HTR-8/SVneo (cell line): ENCODE measurements at regions not wholly inside any gene's neighbourhood (a gene's known extent, or its start where the extent isn't known, plus 50 kb on each side); places are given as distances from the start of the nearest gene placed in this dataset.
A peak's percentile ranks its signal among the peaks of the same experiment; 100 is the strongest.

Experiments
- DNase-seq: peaks from one replicate; pipeline ENCODE4 v3.0.0; 2011; ENCODE audit warnings: low spot score, mixed read lengths; ENCODE audit not compliant: insufficient read length
- FAIRE-seq: peaks from 2 replicates; lab custom pipeline; 2011; peaks lifted over from hg19 to GRCh38; lab: Jason Lieb, UNC

DNA sequence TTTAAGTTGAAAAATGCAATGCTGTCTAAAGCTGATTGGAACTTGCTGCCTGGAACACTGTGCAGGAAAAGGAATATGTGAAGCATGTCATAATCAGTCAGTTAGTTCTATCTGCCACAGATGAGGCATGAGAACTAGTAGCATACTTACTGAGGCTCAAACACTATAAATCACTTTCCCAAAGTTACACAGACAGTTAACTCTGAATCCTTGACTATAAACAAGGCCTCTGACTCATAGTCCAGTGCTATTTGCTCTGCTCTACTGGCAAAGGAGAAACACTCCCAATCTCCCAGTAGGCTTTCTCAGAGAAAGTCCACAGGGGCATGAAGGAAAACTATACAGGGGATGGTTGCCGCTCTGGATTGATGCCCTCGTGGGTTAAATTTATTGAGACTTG is 2078.4 kb upstream of the TENM3 start:
- DNase-seq (peak; percentile 5), FAIRE-seq (peak; percentile 28)

DNA sequence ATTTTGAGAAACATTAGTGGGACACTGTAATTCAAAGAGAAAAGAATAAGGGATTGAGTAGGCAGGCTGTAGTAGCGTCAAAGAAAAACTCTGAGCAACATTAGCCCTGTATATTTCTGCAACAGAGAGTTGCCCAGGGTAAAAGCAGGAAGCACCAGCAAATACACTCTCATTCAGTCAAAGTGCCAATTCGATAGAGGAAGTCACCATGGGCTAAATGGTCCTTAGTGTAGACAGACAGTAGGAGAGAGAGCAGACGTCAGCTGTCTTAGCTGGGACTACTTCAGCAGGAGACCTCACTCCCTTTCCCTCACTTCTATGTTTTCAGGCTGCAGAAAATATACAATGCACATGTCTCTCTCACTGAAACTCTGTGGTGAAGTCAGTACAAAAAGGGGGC is 2073.8 kb upstream of the TENM3 start:
- DNase-seq: no peak
- no peak for FAIRE-seq

DNA sequence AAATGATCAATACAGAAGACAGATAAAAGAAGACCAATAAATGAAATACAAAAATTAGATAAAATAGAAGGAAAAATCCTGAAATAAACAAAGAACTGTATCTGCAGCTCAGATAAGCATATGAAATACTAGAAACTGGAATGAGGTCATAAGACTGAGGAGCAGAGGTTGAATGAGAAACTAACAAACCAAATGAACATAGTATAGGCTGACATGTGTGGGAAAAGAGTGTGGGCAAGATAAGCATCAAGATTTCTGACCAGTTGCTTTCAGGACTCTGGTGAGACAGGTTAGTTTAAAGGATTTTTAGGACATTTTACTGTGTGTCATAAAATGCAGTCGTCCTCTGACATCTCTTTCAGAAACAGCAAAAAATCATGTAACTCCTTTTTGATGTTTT is 2073.2 kb upstream of the TENM3 start:
- FAIRE-seq (no peak), DNase-seq (no peak)

DNA sequence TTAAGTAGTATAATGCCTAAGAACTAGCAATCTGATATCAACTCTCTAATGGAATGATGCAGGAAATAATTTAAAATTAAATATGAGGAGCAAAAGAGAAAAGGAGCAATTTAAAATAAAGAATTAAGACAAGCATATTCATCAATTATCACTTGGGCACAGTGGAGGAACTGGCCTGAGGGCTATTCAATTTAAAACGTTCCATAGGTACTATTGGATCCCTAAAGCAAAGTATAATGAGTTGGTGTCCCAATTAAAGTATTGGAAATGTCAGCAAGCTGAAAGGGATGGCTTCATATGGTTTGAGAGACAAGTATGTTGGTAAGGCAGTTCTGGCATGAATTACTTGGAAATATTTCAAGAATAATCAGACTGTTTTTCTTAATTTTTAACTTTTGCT is 2064.1 kb upstream of the TENM3 start:
- DNase-seq (no peak), FAIRE-seq (no peak)

DNA sequence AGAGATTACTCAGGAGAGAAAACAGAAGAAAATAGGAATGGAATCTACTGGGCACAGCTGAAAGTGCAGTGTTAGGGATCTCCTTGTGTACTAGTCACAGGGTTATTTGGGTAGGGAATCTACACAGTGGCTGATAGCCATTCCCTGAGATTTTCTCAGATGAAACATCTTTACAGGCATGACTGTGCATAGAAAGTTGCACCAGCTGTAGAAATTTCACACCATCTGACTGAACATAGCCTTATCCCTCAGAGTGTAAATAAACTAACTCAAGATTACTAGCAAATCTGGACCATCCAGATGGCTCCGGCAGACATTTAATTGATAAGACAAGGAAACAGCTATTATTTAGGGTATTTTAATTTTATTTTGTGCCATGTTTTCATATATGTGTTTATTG is 2053.5 kb upstream of the TENM3 start:
- no peak for FAIRE-seq
- DNase-seq: no peak

DNA sequence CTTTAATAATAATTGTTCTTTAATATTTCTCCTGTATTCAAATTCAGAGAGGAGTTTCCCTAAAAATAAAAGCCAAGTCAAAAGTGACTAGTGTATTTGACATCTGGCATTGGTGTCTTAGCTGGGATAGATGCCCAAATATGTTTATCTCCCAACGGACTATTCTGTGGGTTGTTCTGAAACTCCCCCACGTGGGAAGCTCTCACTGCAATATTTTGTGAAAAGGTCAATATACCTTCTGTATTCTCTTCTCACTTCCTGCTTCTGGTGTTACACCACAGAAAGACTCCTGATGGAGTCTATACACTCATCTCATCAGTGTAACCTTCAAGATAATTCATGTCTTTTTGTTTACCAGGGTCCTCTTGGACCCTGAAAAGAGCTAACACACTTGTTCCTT is 2052.8 kb upstream of the TENM3 start:
- DNase-seq (no peak), FAIRE-seq (no peak)

DNA sequence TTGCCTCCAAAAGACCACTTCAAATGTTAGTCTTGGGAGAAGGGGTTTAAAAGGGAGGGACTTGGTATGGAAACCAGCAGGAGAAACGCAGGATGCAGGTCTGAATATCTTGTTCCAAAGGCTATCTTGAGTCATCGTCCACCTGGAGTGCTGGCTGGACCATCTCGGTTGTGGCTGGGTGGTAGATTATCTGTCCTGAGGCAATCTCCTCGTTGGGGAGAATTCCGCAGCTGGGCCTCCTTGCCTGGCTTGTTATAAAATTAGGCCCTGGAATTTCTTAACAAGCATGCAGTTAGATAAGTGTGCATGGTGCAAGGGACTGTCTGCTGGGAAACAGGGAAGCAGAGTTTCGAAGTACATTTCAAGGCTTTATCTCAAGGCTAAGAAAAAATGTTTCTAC is 2045.7 kb upstream of the TENM3 start:
- no peak for FAIRE-seq
- no peak for DNase-seq

DNA sequence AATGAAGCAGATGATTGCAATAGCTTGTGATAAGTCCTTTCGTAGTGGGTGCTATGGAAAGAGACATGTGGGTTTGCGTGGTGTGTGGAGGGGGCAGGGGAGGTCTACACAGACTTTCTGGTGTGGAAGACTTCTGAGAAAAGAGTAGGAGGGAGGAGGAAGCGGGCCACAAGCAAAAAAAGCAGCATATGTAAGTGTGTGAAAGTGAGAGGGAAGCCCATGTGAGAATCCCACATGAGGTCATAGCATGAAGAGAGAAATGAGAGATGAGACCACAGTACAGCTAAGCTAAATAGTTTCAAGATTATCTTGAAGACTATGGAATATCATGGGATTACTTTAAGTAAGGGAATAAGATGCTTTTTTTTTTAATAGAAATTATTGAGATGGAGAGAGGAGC is 2039.9 kb upstream of the TENM3 start:
- DNase-seq: no peak
- FAIRE-seq: no peak

DNA sequence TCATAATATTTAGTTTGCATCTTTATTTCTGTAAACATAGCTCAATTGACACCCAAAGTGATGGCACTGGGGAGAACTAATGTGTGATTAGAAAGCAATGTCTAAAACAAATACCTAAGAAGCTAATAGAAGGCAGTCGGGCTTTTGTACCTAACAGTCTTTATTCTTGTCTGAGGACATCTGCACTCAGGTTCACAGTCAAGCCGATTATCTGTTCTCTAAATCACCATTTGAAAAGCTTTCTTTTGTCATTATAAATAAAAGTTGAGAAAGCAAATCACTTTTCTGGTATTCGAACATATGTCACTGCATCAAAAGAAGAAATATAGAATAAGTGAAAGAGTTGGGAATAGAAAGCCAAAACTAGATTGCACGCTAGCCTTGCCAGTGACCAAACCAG is 2037.9 kb upstream of the TENM3 start:
- DNase-seq (no peak), FAIRE-seq (no peak)

DNA sequence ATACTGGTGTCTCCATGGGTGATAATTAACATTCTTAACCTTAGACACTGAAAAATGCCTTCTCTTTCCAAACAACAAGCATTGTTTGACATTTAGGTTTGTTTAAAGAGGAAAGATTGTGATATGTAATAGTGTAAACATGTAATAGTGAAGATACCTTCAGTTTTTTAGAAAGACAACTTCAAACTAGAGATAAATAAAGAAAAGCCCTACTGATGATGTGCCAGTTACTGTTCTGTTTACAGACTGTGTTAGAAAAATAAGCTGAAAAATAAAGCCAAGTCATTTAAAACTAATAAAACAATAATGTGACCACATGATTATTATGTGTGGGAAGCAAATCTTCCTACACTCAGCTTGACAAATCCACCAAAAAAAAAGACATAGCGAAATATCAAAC is 2035.3 kb upstream of the TENM3 start:
- DNase-seq (no peak), FAIRE-seq (no peak)

DNA sequence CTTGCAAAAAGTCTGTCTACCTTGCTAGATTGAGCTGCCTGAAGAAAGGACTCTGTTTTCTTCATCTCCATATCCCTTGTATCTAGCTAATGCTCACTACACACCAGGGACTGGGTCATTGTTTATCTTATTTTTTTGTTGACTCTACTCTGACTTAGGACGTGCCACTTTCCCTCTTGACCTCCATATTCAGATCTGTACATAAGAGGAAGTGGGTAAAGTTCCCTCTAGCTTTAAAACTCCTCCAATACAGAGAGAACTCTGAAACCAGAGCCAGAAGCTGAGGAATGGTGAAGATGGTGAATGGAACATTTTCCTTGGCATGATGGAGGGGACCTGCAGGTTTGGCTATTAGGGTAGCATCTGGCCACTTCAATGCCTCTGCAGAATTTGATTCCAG is 2026.1 kb upstream of the TENM3 start:
- DNase-seq (no peak), FAIRE-seq (no peak)

DNA sequence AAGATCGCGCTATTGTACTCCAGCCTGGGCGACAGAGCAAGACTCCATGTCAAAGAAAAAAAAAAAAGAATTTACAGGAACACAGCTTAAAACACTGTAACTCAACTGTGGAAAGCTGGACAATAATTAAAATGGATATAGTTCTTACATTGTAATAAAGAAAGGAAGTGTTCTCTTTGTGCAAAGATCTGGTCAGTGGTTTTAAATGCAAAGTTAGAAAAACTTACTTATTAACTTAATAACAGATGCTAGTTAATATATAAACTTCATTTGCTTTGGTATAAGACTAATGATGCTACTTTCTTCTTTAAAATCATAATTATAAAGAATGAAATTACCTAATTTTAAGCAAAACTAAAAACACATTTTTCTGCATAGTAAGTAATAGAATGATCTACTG is 2024.1 kb upstream of the TENM3 start:
- FAIRE-seq (no peak), DNase-seq (no peak)

DNA sequence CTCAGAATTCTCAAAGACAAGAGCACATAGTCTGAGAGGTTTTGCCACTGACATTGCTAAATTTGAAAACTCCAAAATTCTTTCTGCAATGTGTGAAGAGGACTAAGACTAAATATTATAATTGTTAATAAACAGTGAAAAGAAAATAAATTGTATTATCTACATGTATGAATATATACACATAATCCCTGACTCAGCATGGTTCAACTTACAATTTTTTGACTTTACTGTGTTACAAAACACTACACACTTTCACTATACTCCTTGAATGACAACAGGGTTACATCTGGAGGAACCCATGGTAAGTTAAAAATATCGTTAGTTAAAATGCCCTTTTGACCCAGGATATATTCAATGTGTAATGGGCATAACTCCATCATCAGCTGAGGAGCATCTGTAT is 2017.2 kb upstream of the TENM3 start:
- FAIRE-seq (no peak), DNase-seq (no peak)

DNA sequence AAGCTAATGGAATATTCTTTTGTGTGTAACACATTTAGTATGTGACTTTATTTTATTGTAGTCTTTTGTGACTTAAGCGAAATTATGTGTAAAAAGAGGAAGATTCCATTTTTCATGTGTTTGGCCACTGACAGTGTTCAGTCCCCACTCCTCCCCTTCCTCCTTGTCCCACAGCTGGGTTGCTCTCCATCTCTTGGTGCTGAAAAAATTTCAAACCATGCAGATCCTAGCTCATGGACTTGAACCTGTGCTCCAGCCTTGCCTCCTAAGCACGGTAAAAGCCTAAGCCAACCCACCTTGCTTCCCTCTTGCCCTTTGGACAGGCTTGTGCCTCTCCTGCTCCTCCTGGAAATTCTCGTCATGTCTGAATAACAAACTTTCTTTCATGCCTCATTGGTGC is 2008.5 kb upstream of the TENM3 start:
- no peak for FAIRE-seq
- DNase-seq: no peak

DNA sequence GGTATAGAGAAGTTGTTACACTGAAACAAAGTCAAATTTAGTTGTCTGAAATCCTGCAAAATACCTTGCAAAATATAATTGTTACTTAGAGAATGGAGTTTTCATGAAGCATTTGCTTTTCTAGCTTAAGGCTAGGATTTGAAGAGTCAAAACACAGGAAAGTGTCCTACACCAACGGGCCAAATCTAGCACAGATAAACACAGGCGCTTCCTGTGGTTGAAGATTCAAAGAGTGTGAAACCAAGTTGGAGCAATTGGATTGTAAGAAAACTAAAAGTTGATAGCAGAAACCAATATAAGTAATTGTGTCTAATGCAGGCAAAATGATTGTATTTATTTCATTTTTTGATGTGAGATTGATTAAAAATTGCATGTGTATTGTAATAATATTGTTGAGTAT is 2002.5 kb upstream of the TENM3 start:
- no peak for DNase-seq
- no peak for FAIRE-seq

DNA sequence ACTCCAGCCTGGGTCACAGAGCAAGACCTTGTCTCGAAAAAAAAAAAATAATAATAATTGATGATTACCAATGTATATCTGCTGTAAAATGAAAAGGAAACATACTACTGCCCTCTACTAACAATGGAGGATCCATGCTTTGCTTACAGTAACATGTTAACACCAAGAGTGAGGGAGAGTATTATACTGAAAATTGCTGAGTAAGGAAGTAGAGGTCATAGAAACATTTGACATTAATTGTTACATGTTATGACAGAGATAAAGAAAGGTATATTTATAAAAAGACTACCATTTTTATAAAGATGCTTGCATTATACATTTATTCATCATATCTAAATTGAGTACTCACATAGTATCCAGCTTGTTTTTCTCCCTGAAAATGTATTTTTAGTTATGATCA is 1989.8 kb upstream of the TENM3 start:
- FAIRE-seq (no peak), DNase-seq (no peak)

DNA sequence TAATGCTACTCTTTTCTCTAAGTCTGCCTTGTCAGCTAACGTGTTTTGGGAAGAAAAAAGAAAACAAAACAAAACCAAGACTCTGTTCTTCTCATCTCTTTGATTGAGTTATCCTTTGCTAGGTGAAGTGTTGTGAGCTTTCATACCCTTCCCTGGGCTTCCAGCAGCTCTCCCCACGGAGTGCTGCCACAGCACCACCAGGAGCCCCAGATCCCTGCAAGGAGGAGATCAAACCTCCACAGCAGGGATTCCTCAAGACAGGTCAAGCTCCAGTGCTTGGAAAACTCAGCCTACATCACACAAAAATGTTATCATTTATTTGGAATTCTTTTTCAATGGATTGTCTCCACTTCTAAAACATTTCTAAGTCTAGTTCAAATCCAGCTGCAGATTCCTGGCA is 1981.9 kb upstream of the TENM3 start:
- FAIRE-seq: no peak
- no peak for DNase-seq

DNA sequence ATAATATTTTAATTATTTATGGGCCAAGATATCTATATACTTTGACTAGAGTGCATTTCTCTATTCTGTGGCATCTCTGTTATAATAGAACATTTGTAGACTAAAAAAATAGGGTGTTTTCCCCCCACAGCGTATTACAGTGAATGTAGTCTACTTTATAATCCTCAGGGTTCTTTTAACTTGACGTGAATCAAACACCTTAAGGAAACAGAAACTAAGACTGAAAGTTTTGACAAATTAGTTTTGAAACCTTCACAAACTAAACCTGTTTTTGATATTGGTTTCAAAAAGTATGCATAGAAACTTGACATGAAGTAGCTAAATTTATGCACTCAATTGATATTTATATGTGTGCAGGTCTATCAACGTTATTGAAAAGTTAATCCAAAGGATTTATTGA is 1963.1 kb upstream of the TENM3 start:
- DNase-seq (no peak), FAIRE-seq (no peak)

DNA sequence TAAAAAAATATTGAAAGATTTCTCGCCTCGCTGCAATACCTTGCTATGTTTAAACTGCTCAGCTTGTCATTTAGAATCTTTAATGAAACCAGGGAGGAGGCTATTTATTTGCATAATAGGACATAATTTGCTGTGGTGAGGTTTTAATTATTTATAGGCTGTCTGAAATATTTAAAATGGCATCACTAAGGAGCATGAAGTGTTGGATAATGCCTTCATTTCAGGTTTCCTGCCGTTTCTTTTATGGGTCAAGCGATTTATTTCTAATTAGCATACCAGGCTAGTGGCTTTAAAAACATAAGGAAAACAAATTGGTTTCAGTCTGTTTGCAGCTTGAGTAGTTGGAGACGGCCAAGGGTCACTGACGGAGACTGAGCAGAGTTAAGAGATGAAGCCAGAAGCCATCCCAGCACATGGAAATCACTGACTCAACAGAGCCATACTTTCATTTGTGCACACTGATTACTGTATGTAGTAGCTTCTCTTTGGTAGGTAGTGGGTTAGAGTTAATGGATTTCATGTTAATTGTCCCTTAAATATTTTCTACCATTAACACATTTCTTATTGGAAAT is 1962.4 kb upstream of the TENM3 start:
- DNase-seq (no peak), FAIRE-seq (no peak)

DNA sequence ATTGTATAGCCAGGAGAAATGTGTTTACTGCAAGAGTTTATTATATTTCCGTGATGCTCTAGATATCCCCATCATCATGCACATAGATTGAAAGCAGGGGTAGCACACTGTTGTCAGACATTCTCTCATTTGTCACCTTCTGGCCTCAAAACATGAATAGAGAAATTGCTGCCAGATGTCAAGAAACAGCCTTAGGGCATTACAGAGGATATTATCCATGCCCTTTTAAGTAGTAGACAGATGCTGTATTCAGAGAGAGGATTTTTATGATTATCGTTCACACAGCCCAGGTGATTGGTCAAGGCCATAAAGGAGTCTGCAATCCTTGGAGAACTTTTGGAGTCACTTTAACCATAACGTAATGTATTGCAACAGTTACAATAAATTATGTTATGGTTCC is 1961.5 kb upstream of the TENM3 start:
- DNase-seq (no peak), FAIRE-seq (no peak)

DNA sequence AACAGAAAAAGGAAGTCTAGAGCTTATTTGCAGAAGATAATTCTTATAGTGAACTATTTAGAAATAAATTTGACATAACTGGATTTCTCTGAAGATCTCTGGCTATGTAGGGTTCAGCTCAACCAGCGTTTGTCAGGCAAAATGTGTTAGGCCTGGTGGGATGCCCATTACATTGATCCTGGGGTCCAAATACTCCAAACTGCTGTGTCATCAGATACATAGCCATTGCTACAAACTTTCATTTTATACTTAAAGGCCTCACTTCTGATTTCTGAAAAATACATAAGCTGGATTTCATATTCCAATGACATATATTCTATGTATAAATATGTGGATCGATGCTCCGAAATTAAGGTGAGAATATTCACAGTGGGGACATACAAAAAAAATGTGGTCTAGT is 1958.9 kb upstream of the TENM3 start:
- FAIRE-seq (no peak), DNase-seq (no peak)

DNA sequence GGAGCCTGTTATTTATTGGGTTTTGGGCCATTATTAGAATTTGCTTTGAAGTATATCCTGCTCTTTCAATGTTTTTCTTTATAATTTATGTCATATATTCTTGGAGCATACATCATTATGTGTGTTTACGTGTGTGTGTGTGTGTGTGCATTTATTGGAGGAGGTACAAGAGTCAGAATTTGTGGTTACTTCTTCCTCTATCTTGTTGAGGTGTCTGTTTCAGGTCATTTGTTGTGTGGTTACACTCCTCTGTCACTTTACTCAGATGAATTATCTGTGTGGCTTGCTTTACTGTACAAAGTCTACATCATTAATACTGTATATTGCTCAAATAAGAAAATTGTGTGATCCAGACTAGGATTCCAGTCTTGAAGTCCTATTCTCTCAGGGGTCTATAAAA is 1957.4 kb upstream of the TENM3 start:
- FAIRE-seq (no peak), DNase-seq (no peak)

DNA sequence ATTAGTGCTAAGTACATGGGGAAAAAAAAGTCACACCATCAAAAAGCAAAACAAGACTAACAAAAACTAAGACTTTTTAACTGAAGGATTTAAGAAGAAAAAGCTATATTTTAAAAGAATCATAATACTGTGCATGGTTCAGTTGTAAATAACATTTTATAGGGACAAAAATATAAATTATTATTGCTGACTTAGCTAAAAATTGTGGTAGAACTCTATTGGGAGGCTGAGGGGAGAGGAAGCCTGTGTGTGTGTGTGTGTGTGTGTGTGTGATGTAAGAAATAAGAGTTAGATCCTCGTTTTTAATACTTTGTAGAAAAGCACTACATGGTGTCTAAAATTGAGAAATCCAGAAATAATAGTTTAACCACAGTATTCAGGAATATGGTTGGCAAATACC is 1950.9 kb upstream of the TENM3 start:
- no peak for FAIRE-seq

More for the DNA sequence above, 1950.9 kb upstream of the TENM3 start:
- no peak for DNase-seq
